ENCODE measurements at regions not wholly inside any gene's neighbourhood (a gene's known extent, or its start where the extent isn't known, plus 50 kb on each side); places are given as distances from the start of the nearest gene placed in this dataset.

DNA sequence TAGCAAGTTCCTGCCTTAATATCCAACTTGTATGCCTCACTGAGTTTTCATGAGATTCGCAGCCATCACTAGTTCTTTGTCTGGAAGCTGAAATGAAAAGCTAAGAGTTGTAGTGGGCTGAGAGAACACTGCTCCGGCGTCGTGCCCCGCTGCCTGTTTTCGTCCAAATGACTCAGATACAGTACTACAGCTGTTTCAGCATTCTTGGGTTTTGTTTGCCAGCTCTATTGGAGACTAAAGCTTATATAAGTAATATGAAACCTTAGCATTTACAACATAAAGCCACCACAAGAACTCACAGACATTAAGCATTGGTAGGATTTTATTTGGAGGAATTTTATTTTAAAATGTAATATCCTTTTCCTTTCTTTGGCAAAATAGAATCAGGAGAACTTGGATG is 299.7 kb downstream of the DLEU7 start:
- TF ChIP-seq, protein P1, sequence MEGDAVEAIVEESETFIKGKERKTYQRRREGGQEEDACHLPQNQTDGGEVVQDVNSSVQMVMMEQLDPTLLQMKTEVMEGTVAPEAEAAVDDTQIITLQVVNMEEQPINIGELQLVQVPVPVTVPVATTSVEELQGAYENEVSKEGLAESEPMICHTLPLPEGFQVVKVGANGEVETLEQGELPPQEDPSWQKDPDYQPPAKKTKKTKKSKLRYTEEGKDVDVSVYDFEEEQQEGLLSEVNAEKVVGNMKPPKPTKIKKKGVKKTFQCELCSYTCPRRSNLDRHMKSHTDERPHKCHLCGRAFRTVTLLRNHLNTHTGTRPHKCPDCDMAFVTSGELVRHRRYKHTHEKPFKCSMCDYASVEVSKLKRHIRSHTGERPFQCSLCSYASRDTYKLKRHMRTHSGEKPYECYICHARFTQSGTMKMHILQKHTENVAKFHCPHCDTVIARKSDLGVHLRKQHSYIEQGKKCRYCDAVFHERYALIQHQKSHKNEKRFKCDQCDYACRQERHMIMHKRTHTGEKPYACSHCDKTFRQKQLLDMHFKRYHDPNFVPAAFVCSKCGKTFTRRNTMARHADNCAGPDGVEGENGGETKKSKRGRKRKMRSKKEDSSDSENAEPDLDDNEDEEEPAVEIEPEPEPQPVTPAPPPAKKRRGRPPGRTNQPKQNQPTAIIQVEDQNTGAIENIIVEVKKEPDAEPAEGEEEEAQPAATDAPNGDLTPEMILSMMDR (IDR thresholded peaks at IDR 0.05) = no peak
- no peak for TF ChIP-seq ZFX (IDR thresholded peaks at IDR 0.05; ENCODE audit: borderline replicate concordance)
